Natural killer cell (primary cell): ENCODE measurements at regions not wholly inside any gene's neighbourhood (a gene's known extent, or its start where the extent isn't known, plus 50 kb on each side); places are given as distances from the start of the nearest gene placed in this dataset.

Experiments
- ATAC-seq, 3 donors: fragments of 150-1000 bp in 2 of 3; fragments of 200-7000 bp in 1 of 3; cut with Tn5 transposase; 1 replicate in 1 of 3; 2 replicates in 2 of 3; pipeline ENCODE4 v1.10.0; 2021; ENCODE audit warnings: mild to moderate bottlenecking in 2 of 3, moderate library complexity in 2 of 3
- DNase-seq, 2 donors: peaks; one replicate each; pipeline versions ENCODE4 v3.0.0 to v3.0.0-alpha.2; 2013 to 2021; ENCODE audit warnings: mixed read lengths in 1 of 2
- H3K27ac ChIP-seq: one replicate; pipeline ENCODE4 v1.5.1; 2013; ENCODE audit warnings: mild to moderate bottlenecking, low read length
- H3K27me3 ChIP-seq: one replicate; pipeline ENCODE4 v1.6.1; 2013; ENCODE audit warnings: low read length; ENCODE audit not compliant: control insufficient read depth, insufficient read depth
- H3K36me3 ChIP-seq: one replicate; pipeline ENCODE4 v1.6.1; 2013; ENCODE audit warnings: low read length; ENCODE audit not compliant: control insufficient read depth, insufficient read depth
- H3K4me1 ChIP-seq: one replicate; pipeline ENCODE4 v1.6.1; 2013; ENCODE audit warnings: low read length; ENCODE audit not compliant: control insufficient read depth, insufficient read depth
- H3K4me3 ChIP-seq: one replicate; pipeline ENCODE4 v1.5.1; 2013; ENCODE audit warnings: low read length
- H3K9me3 ChIP-seq: one replicate; pipeline ENCODE4 v1.6.1; 2013; ENCODE audit warnings: low read length; ENCODE audit not compliant: control insufficient read depth, insufficient read depth
- H3K27ac Mint-ChIP-seq, 2 donors: one replicate each; pipeline ENCODE4 v1.8.0; 2022; ENCODE audit warnings: mild to moderate bottlenecking in 2 of 2, mixed read lengths in 2 of 2, moderate library complexity in 1 of 2
- H3K27me3 Mint-ChIP-seq, 2 donors: one replicate each; pipeline ENCODE4 v1.8.0; 2022; ENCODE audit warnings: low read depth in 2 of 2, mixed read lengths in 2 of 2
- H3K36me3 Mint-ChIP-seq: one replicate; pipeline ENCODE4 v1.8.0; 2022; ENCODE audit warnings: mixed read lengths
- H3K4me1 Mint-ChIP-seq, 2 donors: one replicate each; pipeline ENCODE4 v1.8.0; 2022; ENCODE audit warnings: mixed read lengths in 2 of 2
- H3K4me3 Mint-ChIP-seq: one replicate; pipeline ENCODE4 v1.8.0; 2022; ENCODE audit warnings: mild to moderate bottlenecking, moderate library complexity, mixed read lengths
- H3K9me3 Mint-ChIP-seq, 2 donors: one replicate each; pipeline ENCODE4 v1.8.0; 2022; ENCODE audit warnings: mixed read lengths in 2 of 2
- CTCF ChIP-seq: fragments of 200-600 bp; IDR thresholded peaks from one replicate; pipeline ENCODE4 v1.8.0; 2022; ENCODE audit warnings: antibody characterized with exemption
- WGBS: methylation state at CpG from one replicate; pipeline ENCODE4 v1.1.7; 2013; ENCODE audit warnings: missing lambda C conversion rate; ENCODE audit not compliant: insufficient coverage; 5-methylcytosine and 5-hydroxymethylcytosine counted together
- intact Hi-C: fragments of 100-400 bp; cut with micrococcal nuclease; formaldehyde crosslinking; loops from one replicate; pipeline ENCODE4 v1.14.2; 2022

GRCh38 chr1:5436808-5437207 lies 555.4 kb downstream of the NPHP4 start:
- Histone ChIP-seq H3K4me1 (no peaks in the 10 kb centered on the region), H3K27me3 (no peaks in the 10 kb centered on the region), H3K36me3 (no peaks in the 10 kb centered on the region), H3K27ac (no peak overlapping the region), H3K4me3 (no peak overlapping the region), H3K9me3 (no peaks in the 10 kb centered on the region)
- no peak overlapping the region for H3K27ac Mint-ChIP-seq
- peaks cover 2 to 8% of the 10 kb centered on the region in 2 donors for H3K9me3 Mint-ChIP-seq
- DNase-seq = no peak
- no peak overlapping the region for H3K4me3 Mint-ChIP-seq
- intact Hi-C loops = no loop called here
- H3K4me1 Mint-ChIP-seq = no peaks in the 10 kb centered on the region
- TF ChIP-seq CTCF = no peak
- WGBS = 88% methylated on average over 2 of the region's 2 CpGs
- peaks cover 9 to 10% of the 10 kb centered on the region in 2 donors for H3K27me3 Mint-ChIP-seq
- H3K36me3 Mint-ChIP-seq = no peaks in the 10 kb centered on the region
- no peak for ATAC-seq

- no peak for TF ChIP-seq CTCF
- no peak overlapping the region for H3K4me3 ChIP-seq
- Mint-ChIP-seq H3K27ac (no peak overlapping the region), H3K9me3 (peaks cover 2 to 8% of the 10 kb centered on the region in 2 donors), H3K4me3 (no peak overlapping the region), H3K36me3 (no peaks in the 10 kb centered on the region), H3K4me1 (no peaks in the 10 kb centered on the region), H3K27me3 (peaks cover 9 to 10% of the 10 kb centered on the region in 2 donors)
- intact Hi-C loops = no loop called here
- DNase-seq (no peak), ATAC-seq (no peak)
- no peak overlapping the region for H3K27ac ChIP-seq
- no peaks in the 10 kb centered on the region for H3K4me1 ChIP-seq
- WGBS = 94% methylated on average over 3 of the region's 6 CpGs
- no peaks in the 10 kb centered on the region for H3K27me3 ChIP-seq
- no peaks in the 10 kb centered on the region for H3K9me3 ChIP-seq
- no peaks in the 10 kb centered on the region for H3K36me3 ChIP-seq
Measured at GRCh38 chr1:5435414-5435813, 556.8 kb downstream of the NPHP4 start.

GRCh38 chr1:5432436-5432835 lies 559.8 kb downstream of the NPHP4 start:
- Mint-ChIP-seq H3K9me3 (peaks cover 0 to 2% of the 10 kb centered on the region in 2 donors), H3K27me3 (peaks cover 10 to 11% of the 10 kb centered on the region in 2 donors), H3K4me3 (no peak overlapping the region), H3K4me1 (no peaks in the 10 kb centered on the region), H3K36me3 (no peaks in the 10 kb centered on the region), H3K27ac (no peak overlapping the region)
- Histone ChIP-seq H3K27ac (no peak overlapping the region), H3K4me1 (no peaks in the 10 kb centered on the region), H3K27me3 (no peaks in the 10 kb centered on the region), H3K4me3 (no peak overlapping the region), H3K9me3 (no peaks in the 10 kb centered on the region), H3K36me3 (no peaks in the 10 kb centered on the region)
- WGBS = 80% methylated on average over 5 of the region's 5 CpGs
- TF ChIP-seq CTCF = no peak
- ATAC-seq (no peak), DNase-seq (no peak)
- intact Hi-C loops = no loop called here

- Histone ChIP-seq H3K27me3 (no peaks in the 10 kb centered on the region), H3K4me3 (no peak overlapping the region), H3K36me3 (no peaks in the 10 kb centered on the region), H3K27ac (no peak overlapping the region), H3K9me3 (no peaks in the 10 kb centered on the region), H3K4me1 (no peaks in the 10 kb centered on the region)
- ATAC-seq (no peak), DNase-seq (no peak)
- no peaks in the 10 kb centered on the region for H3K4me1 Mint-ChIP-seq
- H3K27me3 Mint-ChIP-seq = peaks cover 7 to 11% of the 10 kb centered on the region in 2 donors
- H3K4me3 Mint-ChIP-seq = no peak overlapping the region
- intact Hi-C loops = no loop called here
- WGBS = 73% methylated on average over 15 of the region's 15 CpGs
- no peaks in the 10 kb centered on the region for H3K9me3 Mint-ChIP-seq
- TF ChIP-seq CTCF = no peak
- H3K36me3 Mint-ChIP-seq = no peaks in the 10 kb centered on the region
- H3K27ac Mint-ChIP-seq = no peak overlapping the region
Measured at GRCh38 chr1:5430911-5431697, 561.1 kb downstream of the NPHP4 start.
